ENCODE measurements at regions not wholly inside any gene's neighbourhood (a gene's known extent, or its start where the extent isn't known, plus 50 kb on each side); places are given as distances from the start of the nearest gene placed in this dataset.

DNA sequence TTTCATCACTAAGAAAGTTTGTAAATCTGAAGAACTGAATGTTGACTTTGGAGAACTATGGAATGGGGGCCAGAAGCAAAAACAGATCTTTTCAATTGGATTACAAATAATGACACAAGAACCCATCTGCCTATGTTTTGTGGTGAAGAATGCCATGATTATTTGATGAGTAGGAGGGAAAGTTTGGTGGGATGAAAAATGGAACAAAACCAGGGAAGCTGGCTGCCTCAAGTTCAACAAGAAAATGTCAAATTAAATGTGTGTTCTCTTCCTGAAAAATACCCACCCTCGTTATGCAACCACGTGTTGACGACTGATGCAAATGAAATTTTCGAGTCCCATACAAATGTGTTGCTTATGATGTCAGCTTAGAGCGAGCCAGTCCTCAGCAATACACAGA lies 208.5 kb downstream of the GPR37 start:
- Histone ChIP-seq H4K8ac (ENCODE audit: extremely low read depth, insufficient read depth, low read length) (no peak overlapping the region), H2BK20ac (ENCODE audit: low read length) (no peak overlapping the region), H3K14ac (ENCODE audit: insufficient read length) (no peak overlapping the region), H3K9ac (replicated peaks in 1 of 4; ENCODE audit: extremely low read depth in 1 of 4, low read depth in 3 of 4, low read length in 3 of 4) (no peak overlapping the region), H2BK5ac (ENCODE audit: low read depth, low read length) (no peak overlapping the region), H3K4me1 (replicated peaks in 1 of 4; ENCODE audit: control insufficient read depth in 3 of 4, insufficient read depth in 4 of 4, low read length in 3 of 4) (no peaks in the 10 kb centered on the region), H3K79me1 (ENCODE audit: low read depth, low read length) (no peaks in the 10 kb centered on the region), H2AFZ (ENCODE audit: low read length) (no peak overlapping the region), H3K4ac (replicated peaks; ENCODE audit: insufficient read length, low read depth, low read length) (no peak overlapping the region), H3K9me3 (ENCODE audit: insufficient read depth in 2 of 2, low read depth in 1 of 2, low read length in 1 of 2) (no peaks in the 10 kb centered on the region), H2BK15ac (ENCODE audit: low read length) (no peak overlapping the region), H3K18ac (ENCODE audit: extremely low read depth, low read length) (no peak overlapping the region), H4K20me1 (replicated peaks in 1 of 2; ENCODE audit: control insufficient read depth in 1 of 2, insufficient read depth in 2 of 2, low read length in 2 of 2) (no peaks in the 10 kb centered on the region), H4K91ac (replicated peaks; ENCODE audit: insufficient read length, low read length) (no peak overlapping the region), H3K4me3 (ENCODE audit: extremely low read depth in 1 of 4, insufficient read depth in 2 of 4, low read depth in 3 of 4, low read length in 4 of 4) (no peak overlapping the region), H2BK12ac (ENCODE audit: low read depth, low read length) (no peak overlapping the region), H4K5ac (ENCODE audit: insufficient read length, low read depth, low read length) (no peak overlapping the region), H3K4me2 (ENCODE audit: insufficient read depth in 1 of 2, low read depth in 2 of 2, low read length in 2 of 2) (no peak overlapping the region), H3K56ac (replicated peaks; ENCODE audit: insufficient read length, low read depth, low read length) (no peak overlapping the region), H3K23me2 (ENCODE audit: low read depth, low read length) (no peaks in the 10 kb centered on the region), H3K27ac (ENCODE audit: low read depth, low read length) (no peak overlapping the region), H3K79me2 (ENCODE audit: control insufficient read depth in 1 of 2, insufficient read depth in 2 of 2, low read length in 2 of 2) (no peaks in the 10 kb centered on the region), H3K36me3 (ENCODE audit: control insufficient read depth in 2 of 4, insufficient read depth in 4 of 4, low read length in 3 of 4) (no peaks in the 10 kb centered on the region), H2BK120ac (replicated peaks; ENCODE audit: low read depth, low read length) (no peak overlapping the region), H2AK5ac (ENCODE audit: low read depth, low read length) (no peak overlapping the region), H3K23ac (ENCODE audit: insufficient read length) (no peak overlapping the region), H3K27me3 (replicated peaks in 1 of 4; ENCODE audit: control insufficient read depth in 3 of 4, extremely low read depth in 1 of 4, insufficient read depth in 3 of 4, low read length in 3 of 4) (no peaks in the 10 kb centered on the region)
- FAIRE-seq, result no peak
- 86% methylated on average over 5 of the region's 5 CpGs; no CpG with 5 or more reads in 1 of the 2 experiments for WGBS, 2 experiments (ENCODE audit: extremely low coverage in 1 of 2, insufficient coverage in 1 of 2, insufficient read length in 1 of 2, insufficient replicate concordance in 2 of 2, low coverage in 1 of 2, low lambda C conversion rate in 2 of 2, missing lambda C conversion rate in 1 of 2)
- DNase-seq (ENCODE audit: low read depth in 1 of 2, low spot score in 2 of 2), result no peak
- ChIA-PET CTCF (ENCODE audit: partially characterized antibody) (interaction anchor here (0.7 to 1.2 kb wide), 2 partner anchors 12 to 404 kb away, joined by 3 read pairs; no protein-coding TSS in a partner anchor), POLR2A (ENCODE audit: partially characterized antibody) (no interaction called here)
- TF ChIP-seq TAF7 (optimal IDR thresholded peaks at IDR 0.05; ENCODE audit: borderline replicate concordance, low read depth, low read length) (no peak), SP1 (IDR thresholded peaks at IDR 0.05; ENCODE audit: low read depth, low read length) (no peak), POLR2A (IDR thresholded peaks at IDR 0.05; ENCODE audit: control extremely low read depth in 1 of 2, low read depth in 2 of 2, low read length in 2 of 2) (no peak), JUN (IDR thresholded peaks at IDR 0.05; ENCODE audit: low read depth, low read length) (no peak), RBBP5 (IDR thresholded peaks at IDR 0.05; ENCODE audit: borderline replicate concordance, low read depth, low read length) (no peak), RAD21 (IDR thresholded peaks at IDR 0.05 in 1 of 2, conservative IDR thresholded peaks at IDR 0.05 in 1 of 2; ENCODE audit: low read depth in 2 of 2, low read length in 2 of 2) (no peak), RXRA (IDR thresholded peaks at IDR 0.05; ENCODE audit: insufficient read depth, low read depth, low read length) (no peak), HDAC2 (IDR thresholded peaks at IDR 0.05; ENCODE audit: borderline replicate concordance in 1 of 2, low read depth in 2 of 2, low read length in 2 of 2) (no peak), RFX5 (IDR thresholded peaks at IDR 0.05; ENCODE audit: borderline replicate concordance, low read depth, low read length) (no peak), CHD2 (IDR thresholded peaks at IDR 0.05; ENCODE audit: low read length) (no peak)
- TF ChIP-seq, protein P1, sequence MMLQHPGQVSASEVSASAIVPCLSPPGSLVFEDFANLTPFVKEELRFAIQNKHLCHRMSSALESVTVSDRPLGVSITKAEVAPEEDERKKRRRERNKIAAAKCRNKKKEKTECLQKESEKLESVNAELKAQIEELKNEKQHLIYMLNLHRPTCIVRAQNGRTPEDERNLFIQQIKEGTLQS (IDR thresholded peaks at IDR 0.05; ENCODE audit: insufficient read depth, low read depth, low read length), result no peak
